IMR-90 (cell line): ENCODE measurements at regions not wholly inside any gene's neighbourhood (a gene's known extent, or its start where the extent isn't known, plus 50 kb on each side); places are given as distances from the start of the nearest gene placed in this dataset.

Experiments
- CEBPB ChIP-seq: IDR thresholded peaks from 2 replicates; pipeline ENCODE4 v1.6.1; 2012; ENCODE audit warnings: low read depth, low read length, improper control_type of control experiment
- CTCF ChIP-seq: conservative IDR thresholded peaks from 2 replicates; pipeline ENCODE4 v1.5.1; 2012; ENCODE audit warnings: mild to moderate bottlenecking, low read depth, low read length, improper control_type of control experiment
- MAZ ChIP-seq: IDR thresholded peaks from 2 replicates; pipeline ENCODE4 v1.6.1; 2012; ENCODE audit warnings: low read depth, mild to moderate bottlenecking, low read length, improper control_type of control experiment, moderate library complexity, borderline replicate concordance
- RAD21 ChIP-seq: IDR thresholded peaks from 2 replicates; pipeline ENCODE4 v1.6.1; 2012; ENCODE audit warnings: low read length, improper control_type of control experiment
- RCOR1 ChIP-seq: IDR thresholded peaks from 2 replicates; pipeline ENCODE4 v1.6.1; 2012; ENCODE audit warnings: mild to moderate bottlenecking, low read length, improper control_type of control experiment; ENCODE audit not compliant: insufficient replicate concordance
- USF2 ChIP-seq: fragments of 150-350 bp; IDR thresholded peaks from 2 replicates; pipeline ENCODE4 v1.6.1; 2017; ENCODE audit warnings: mild to moderate bottlenecking, antibody characterized with exemption, low read length, low read depth

GRCh38 chr13:111950697-111951096, 116.3 kb upstream of the SOX1 start:
- no peak for TF ChIP-seq RAD21
- TF ChIP-seq CEBPB = no peak
- TF ChIP-seq CTCF = no peak
- no peak for TF ChIP-seq RCOR1
- no peak for TF ChIP-seq MAZ
- TF ChIP-seq USF2 = no peak
